ENCODE measurements at regions not wholly inside any gene's neighbourhood (a gene's known extent, or its start where the extent isn't known, plus 50 kb on each side); places are given as distances from the start of the nearest gene placed in this dataset.

GRCh38 chr20:52747845-52748284 is 224.3 kb upstream of the TSHZ2 start:
- Histone ChIP-seq H3K36me3 (ENCODE audit: control insufficient read depth in 4 of 4, insufficient read depth in 3 of 4, low read depth in 1 of 4, low read length in 3 of 4) (no peaks in the 10 kb centered on the region), H3K4me1 (ENCODE audit: control insufficient read depth in 4 of 4, insufficient read depth in 4 of 4, low read length in 3 of 4) (no peaks in the 10 kb centered on the region), H3K9ac (ENCODE audit: low read depth in 1 of 2, low read length in 2 of 2) (no peak overlapping the region), H3K27me3 (ENCODE audit: control insufficient read depth in 4 of 4, insufficient read depth in 4 of 4, low read length in 3 of 4) (no peaks in the 10 kb centered on the region), H3K9me3 (ENCODE audit: control insufficient read depth in 4 of 4, low read length in 3 of 4) (no peaks in the 10 kb centered on the region), H3K4me3 (ENCODE audit: low read depth in 1 of 3, low read length in 3 of 3) (no peak overlapping the region), H3K27ac (ENCODE audit: low read depth in 1 of 2, low read length in 2 of 2) (no peak overlapping the region)
- 63% methylated on average over 8 of the region's 8 CpGs for WGBS
- no peak for DNase-seq (ENCODE audit: low spot score)
- TF ChIP-seq RAD21 (IDR thresholded peaks at IDR 0.05) (peak; percentile 76 to 80), TAF1 (conservative IDR thresholded peaks at IDR 0.05) (no peak), HNF4A (conservative IDR thresholded peaks at IDR 0.05) (no peak), CTCF (IDR thresholded peaks at IDR 0.05; ENCODE audit: low read depth, low read length, missing input control) (peak; percentile 44), ZBTB33 (IDR thresholded peaks at IDR 0.05) (no peak)

- Histone ChIP-seq H3K4me3 (ENCODE audit: low read depth in 1 of 3, low read length in 3 of 3) (no peak overlapping the region), H3K27ac (ENCODE audit: low read depth in 1 of 2, low read length in 2 of 2) (no peak overlapping the region), H3K36me3 (ENCODE audit: control insufficient read depth in 4 of 4, insufficient read depth in 3 of 4, low read depth in 1 of 4, low read length in 3 of 4) (no peaks in the 10 kb centered on the region), H3K9me3 (ENCODE audit: control insufficient read depth in 4 of 4, low read length in 3 of 4) (no peaks in the 10 kb centered on the region), H3K9ac (ENCODE audit: low read depth in 1 of 2, low read length in 2 of 2) (no peak overlapping the region), H3K27me3 (ENCODE audit: control insufficient read depth in 4 of 4, insufficient read depth in 4 of 4, low read length in 3 of 4) (no peaks in the 10 kb centered on the region), H3K4me1 (ENCODE audit: control insufficient read depth in 4 of 4, insufficient read depth in 4 of 4, low read length in 3 of 4) (no peaks in the 10 kb centered on the region)
- no peak for TF ChIP-seq ATF3 (IDR thresholded peaks at IDR 0.05)
- no peak for TF ChIP-seq GABPA (IDR thresholded peaks at IDR 0.05 in 1 of 2, conservative IDR thresholded peaks at IDR 0.05 in 1 of 2)
- TF ChIP-seq NR2F2 (IDR thresholded peaks at IDR 0.05): no peak
- no peak for TF ChIP-seq JUND (IDR thresholded peaks at IDR 0.05)
- TF ChIP-seq TAF1 (conservative IDR thresholded peaks at IDR 0.05): no peak
- TF ChIP-seq ZBTB33 (IDR thresholded peaks at IDR 0.05): no peak
- TF ChIP-seq RAD21 (IDR thresholded peaks at IDR 0.05): no peak
- TF ChIP-seq MAX (IDR thresholded peaks at IDR 0.05): no peak
- no peak for TF ChIP-seq HNF4A (conservative IDR thresholded peaks at IDR 0.05)
- no peak for TF ChIP-seq HNF4G (IDR thresholded peaks at IDR 0.05)
- no peak for TF ChIP-seq FOXA1 (IDR thresholded peaks at IDR 0.05)
- no peak for TF ChIP-seq REST (IDR thresholded peaks at IDR 0.05)
- no peak for DNase-seq (ENCODE audit: low spot score)
- 71% methylated on average over 6 of the region's 6 CpGs for WGBS
Measured at GRCh38 chr20:52746770-52747169, 225.4 kb upstream of the TSHZ2 start.
